LNCaP clone FGC (cell line): ENCODE measurements at regions not wholly inside any gene's neighbourhood (a gene's known extent, or its start where the extent isn't known, plus 50 kb on each side); places are given as distances from the start of the nearest gene placed in this dataset.
"Not testable (repeated sequence)": the region's sequence is repeated elsewhere in the genome, so short reads cannot be mapped to it uniquely, and the experiment has no call there.

Source experiments
- DNase-seq: peaks from one replicate; pipeline ENCODE4 v3.0.0-alpha.2; 2011; ENCODE audit warnings: low read depth
- H3K4me3 ChIP-seq: 2 replicates; pipeline ENCODE4 v1.5.1; 2011; ENCODE audit warnings: mild to moderate bottlenecking, low read depth, low read length, control low read depth
- TF ChIP-seq, protein P1 (sequence below): IDR thresholded peaks from 2 replicates; pipeline ENCODE4 v1.5.1; 2012; ENCODE audit warnings: mild to moderate bottlenecking; ENCODE audit not compliant: control insufficient read depth, insufficient read depth; ENCODE audit errors: extremely low read depth

DNA sequence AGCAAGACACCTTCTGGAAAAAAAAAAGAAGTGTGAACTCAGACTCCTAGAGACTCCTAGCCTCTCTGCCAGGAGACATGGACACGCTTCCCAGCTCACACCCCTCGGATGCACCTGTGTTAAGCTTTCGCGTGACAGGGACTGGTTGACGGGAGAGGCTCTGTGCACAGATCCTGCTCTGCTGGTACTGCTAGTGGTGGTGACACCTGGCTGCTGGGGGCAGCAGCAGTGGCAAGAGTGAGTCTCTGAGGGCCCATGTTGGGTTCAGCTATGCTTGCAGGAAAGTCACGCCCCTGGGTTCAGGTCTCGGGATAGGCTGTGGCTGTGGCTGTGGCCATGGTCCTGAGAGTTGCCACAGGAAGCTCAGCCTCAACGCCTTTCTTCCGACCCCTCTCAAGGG, 81.1 kb downstream of the XRCC2 start:
- TF ChIP-seq, protein P1, sequence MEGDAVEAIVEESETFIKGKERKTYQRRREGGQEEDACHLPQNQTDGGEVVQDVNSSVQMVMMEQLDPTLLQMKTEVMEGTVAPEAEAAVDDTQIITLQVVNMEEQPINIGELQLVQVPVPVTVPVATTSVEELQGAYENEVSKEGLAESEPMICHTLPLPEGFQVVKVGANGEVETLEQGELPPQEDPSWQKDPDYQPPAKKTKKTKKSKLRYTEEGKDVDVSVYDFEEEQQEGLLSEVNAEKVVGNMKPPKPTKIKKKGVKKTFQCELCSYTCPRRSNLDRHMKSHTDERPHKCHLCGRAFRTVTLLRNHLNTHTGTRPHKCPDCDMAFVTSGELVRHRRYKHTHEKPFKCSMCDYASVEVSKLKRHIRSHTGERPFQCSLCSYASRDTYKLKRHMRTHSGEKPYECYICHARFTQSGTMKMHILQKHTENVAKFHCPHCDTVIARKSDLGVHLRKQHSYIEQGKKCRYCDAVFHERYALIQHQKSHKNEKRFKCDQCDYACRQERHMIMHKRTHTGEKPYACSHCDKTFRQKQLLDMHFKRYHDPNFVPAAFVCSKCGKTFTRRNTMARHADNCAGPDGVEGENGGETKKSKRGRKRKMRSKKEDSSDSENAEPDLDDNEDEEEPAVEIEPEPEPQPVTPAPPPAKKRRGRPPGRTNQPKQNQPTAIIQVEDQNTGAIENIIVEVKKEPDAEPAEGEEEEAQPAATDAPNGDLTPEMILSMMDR = no peak

GRCh38 chr7:152591976-152592375, 84.0 kb downstream of the XRCC2 start:
- DNase-seq = no peak
- TF ChIP-seq, protein P1 = no peak
- H3K4me3 ChIP-seq = no peak overlapping the region

More for the DNA sequence above, 81.1 kb downstream of the XRCC2 start:
- no peak for DNase-seq
- no peak overlapping the region for H3K4me3 ChIP-seq

DNA sequence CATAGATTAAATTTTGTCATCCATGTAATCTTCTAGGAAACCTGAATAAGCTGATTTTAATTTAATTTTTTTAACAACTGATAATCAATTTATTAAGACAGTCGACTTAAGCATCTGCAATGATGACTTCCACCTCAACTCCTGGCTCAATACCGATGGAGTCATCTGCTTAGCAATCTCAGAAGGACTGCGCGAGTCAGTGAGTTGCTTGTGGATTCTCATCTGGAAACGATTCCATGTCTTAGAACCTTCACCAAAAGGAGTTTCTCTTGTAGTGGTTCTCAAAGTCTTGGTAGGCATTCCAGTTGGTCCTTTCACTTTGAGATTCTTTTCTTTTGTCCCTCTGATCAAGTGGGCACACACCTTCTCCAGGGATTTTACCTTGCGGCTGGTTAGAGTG, 85.5 kb downstream of the XRCC2 start:
- no peak overlapping the region for H3K4me3 ChIP-seq
- TF ChIP-seq, protein P1 = no peak
- DNase-seq = no peak

GRCh38 chr7:152589821-152590220, 86.1 kb downstream of the XRCC2 start:
- H3K4me3 ChIP-seq = not testable (repeated sequence)

DNA sequence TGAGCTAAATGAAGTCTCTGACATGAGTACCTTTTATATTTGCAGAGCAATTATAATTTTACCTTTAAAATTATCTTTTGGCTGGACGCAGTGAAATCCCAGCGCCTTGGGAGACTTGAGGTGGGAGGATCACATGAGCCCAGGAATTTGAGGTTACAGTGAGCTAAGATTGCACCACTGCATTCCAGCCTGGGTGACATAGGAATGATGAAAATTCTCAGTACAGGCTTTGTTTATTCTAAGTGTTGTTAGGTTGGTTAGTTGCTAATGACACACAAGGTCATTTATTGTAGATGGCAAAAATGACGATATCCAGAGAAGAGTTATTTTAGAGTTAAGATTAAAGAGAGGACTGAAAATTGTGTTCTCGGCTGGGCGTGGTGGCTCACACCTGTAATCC, 87.6 kb downstream of the XRCC2 start:
- TF ChIP-seq, protein P1 = no peak
- H3K4me3 ChIP-seq = no peak overlapping the region
- DNase-seq = no peak

More at GRCh38 chr7:152589821-152590220, 86.1 kb downstream of the XRCC2 start:
- not testable (repeated sequence) for DNase-seq

DNA sequence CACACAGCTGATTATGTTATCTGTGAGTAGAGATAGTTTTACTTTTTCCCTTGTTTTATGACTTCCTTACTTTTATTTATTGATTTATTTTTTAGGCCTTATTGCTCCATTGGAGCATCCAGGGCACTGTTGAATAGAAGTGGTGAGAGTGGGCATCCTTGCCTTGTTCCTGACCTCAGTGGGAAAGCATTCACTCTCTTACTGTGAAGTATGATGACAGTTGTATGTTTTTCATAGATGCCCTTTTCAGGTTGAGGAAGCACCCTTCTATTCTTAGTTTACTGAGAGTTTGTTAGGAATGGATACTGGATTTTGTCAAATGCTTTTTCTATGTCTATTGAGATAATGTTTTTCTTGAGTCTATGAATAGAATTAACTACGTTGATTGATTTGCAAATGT, 88.6 kb downstream of the XRCC2 start:
- no peak for DNase-seq
- H3K4me3 ChIP-seq = no peak overlapping the region
- TF ChIP-seq, protein P1 = no peak

GRCh38 chr7:152583006-152583405, 92.9 kb downstream of the XRCC2 start:
- DNase-seq = no peak
- TF ChIP-seq, protein P1 = no peak
- H3K4me3 ChIP-seq = no peak overlapping the region
